Activated CD4-positive, alpha-beta T cell treated with anti-CD3 and anti-CD28 coated beads, Interleukin-2, amount 50 U/mL, for 1 hour (primary cell): ENCODE measurements at regions not wholly inside any gene's neighbourhood (a gene's known extent, or its start where the extent isn't known, plus 50 kb on each side); places are given as distances from the start of the nearest gene placed in this dataset.
"Not testable (repeated sequence)": the region's sequence is repeated elsewhere in the genome, so short reads cannot be mapped to it uniquely, and the experiment has no call there.

Source experiments
- DNase-seq: peaks from one replicate; pipeline ENCODE4 v3.0.0-alpha.2; 2020

DNA sequence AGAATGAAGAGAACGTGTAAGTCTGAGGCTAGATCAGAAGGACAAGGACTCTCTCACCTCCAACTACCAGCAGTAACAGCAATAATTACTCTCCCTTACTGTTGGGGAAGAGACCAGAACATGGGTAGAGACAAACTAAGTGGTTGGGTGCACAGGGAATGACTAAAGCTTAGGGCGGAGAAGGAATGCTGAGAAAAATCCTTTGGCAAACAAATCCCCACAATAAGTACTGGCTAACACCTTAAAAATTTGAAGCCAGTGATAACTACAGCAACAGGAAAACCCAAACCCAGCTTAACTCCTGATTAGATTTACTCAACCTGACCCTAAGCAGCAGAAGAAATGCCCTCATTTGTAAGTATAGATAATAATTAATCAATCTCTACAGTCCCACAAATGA lies 759.0 kb downstream of the AACS start:
- DNase-seq = no peak

DNA sequence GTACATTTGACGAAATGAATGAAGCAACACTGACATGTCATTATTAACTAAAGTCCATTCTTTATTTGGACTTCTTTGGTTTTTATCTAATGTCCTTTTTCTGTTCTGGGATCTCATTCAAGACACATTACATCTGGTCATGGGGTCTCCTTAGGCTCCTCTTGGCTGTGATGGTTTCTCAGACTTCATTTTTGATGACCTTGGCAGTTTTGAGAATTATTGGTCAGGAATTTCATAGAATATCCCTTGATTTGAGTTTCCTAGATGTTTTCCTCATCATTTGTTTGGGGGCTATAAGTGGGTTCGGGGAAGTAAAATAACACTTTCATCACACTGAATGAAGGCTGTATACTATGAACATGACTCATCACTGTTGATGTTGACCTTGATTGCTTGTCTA lies 770.6 kb downstream of the AACS start:
- DNase-seq = no peak

DNA sequence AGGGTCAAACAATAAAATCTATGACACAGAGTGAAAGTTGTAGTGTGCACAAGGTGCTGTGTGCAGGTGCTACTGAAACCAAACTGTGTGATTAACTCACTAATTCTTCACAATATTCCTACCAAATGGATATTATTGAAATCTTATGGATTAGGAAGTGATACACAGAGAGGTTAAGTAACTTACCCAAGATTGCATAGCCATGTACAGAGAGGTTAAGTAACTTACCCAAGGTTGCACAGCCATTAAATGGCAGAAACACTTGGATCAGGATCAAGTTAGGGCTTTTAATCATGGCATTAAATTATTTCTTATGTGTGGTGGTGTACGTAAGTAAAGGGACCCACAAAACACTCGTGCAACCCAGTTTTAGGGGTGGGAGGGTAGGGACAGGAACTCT lies 771.4 kb downstream of the AACS start:
- DNase-seq = no peak

DNA sequence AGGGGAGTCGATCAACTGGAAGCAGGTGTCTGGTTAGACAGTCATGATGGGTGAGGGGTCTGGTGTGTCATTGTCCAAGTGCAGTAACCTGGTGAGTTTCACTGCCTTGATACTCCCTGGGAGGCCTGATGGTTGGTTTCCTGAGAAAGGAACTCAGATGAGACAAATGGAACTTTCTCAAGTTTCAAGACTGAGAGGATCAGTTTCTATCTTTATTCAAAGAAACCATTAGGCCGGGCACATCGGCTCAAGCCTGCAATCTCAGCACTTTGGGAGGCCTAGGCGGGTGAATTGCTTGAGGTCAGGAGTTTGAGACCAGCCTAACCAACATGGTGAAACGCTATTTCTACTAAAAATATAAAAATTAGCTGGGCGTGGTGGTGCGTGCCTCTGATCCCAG lies 776.1 kb downstream of the AACS start:
- DNase-seq = no peak

DNA sequence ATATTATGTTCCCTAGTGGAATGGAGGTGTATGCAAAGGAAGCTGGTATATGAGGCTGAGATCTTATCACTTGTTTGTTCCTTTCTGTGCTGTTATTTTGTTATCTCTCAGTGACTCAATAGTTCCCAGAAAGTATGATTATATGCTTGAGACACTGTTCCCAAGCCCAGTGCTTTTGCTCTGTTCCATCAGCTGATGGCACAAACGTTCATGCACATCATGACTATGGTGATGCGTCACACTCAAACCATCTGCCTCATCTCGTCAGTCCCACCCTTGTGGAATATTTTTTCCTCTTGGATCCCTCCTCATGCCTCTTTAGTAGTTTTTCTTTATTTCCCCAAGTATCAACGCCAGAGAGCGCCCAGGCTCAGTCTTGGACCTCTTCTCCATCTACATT lies 786.9 kb downstream of the AACS start:
- DNase-seq = no peak

DNA sequence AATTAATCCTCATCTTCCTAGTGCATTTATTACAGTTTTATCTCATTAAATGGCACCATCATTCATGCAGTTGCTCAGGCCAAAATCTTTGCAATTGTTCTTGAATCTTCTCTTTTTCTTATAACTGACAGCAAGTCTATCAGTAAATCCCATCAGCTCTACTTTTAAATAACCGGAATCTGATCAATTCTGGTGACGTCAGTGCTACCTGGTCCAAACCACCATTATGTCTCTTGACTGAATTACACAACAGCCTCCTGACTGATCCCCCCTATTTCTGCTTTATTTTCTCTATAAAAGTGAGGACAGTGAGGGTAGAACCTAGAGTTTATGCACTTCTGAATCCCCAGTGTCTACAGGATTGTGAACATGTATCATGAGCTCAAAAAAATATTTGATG lies 787.4 kb downstream of the AACS start:
- DNase-seq = no peak

DNA sequence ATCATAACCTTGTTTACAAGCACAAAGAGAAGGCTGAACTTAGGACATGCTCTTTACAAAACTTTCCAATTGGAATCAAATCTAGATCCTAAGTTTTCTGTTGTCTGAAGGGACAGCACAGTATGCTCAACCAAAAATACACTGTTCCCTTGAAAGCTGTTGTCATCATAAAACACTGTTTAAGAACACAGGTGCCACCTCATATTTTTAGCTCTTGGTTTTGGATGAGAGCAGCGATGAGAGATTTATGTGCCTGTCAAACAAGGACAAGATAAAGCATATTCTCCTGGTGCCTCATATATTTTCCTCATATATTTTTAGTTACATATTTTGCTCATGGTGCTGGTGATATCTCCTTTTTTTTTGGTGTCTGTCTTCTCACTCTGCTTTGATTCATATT lies 788.4 kb downstream of the AACS start:
- DNase-seq = no peak

DNA sequence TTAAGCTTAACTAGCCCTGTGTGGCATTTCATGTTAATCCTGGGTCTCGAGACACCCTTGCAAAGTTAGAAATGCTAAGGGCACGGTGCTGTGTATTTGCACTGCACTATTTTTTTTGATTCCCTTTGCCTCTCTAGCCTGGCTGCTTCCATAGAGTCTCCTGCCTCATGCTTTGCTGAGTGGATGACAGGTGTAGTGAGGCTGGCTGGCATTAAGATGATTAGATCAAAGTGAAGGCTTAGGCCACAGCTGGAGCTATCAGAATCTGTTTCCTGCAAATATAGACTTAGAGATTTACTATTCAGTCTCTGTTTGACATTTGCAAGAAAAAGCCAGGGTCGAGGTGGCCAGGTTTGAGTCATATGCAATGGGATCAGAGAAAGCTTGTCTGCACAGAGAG lies 791.1 kb downstream of the AACS start:
- DNase-seq = no peak

DNA sequence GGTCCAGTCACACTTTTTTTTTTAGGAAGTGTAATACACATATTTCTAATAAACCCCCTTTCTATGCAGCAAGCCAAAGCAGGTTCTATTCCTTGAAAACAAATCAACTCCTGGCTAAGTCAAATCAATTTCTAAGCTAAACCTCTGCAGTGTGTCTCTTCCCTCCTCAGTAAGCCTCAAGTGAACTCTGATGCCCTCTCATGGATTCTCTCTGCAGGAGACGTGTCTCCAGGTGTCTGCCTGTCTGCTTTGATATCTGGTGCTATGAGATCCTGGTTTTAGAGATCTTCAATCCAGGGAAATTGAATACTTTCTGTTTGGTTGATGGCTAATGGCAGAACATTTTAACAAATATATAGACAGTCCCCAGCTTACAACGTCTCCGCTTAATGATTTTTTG lies 791.7 kb downstream of the AACS start:
- no peak for DNase-seq

DNA sequence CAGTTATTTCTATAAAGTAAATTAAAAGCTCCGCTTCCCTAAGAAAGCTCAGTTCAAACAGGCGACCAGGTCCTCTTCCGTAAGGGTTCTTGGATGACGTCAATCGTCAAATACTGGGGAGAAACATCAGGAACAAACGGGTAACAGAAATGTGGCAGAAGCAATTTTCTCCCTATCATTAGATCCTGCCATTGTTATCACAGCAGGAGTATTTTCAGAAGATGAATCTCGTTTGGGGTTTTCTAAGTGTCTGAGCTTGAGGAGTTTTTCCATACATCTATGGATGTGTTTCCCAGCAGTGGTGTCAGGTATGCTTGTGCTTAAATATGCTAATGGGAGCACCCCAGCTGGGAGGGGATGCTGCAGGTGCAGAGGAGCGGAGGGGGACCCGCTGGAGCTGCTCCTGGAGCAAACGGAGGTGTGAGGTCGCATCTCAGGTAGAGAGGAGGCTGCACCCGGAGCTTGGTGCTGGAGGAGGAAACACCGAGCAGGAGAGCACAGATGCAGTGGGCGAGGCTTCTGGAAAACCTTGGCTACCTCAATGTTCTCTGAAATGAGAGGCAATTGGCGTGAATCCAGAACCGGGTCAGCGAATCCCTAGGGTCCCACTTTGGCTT lies 795.5 kb downstream of the AACS start:
- no peak for DNase-seq

DNA sequence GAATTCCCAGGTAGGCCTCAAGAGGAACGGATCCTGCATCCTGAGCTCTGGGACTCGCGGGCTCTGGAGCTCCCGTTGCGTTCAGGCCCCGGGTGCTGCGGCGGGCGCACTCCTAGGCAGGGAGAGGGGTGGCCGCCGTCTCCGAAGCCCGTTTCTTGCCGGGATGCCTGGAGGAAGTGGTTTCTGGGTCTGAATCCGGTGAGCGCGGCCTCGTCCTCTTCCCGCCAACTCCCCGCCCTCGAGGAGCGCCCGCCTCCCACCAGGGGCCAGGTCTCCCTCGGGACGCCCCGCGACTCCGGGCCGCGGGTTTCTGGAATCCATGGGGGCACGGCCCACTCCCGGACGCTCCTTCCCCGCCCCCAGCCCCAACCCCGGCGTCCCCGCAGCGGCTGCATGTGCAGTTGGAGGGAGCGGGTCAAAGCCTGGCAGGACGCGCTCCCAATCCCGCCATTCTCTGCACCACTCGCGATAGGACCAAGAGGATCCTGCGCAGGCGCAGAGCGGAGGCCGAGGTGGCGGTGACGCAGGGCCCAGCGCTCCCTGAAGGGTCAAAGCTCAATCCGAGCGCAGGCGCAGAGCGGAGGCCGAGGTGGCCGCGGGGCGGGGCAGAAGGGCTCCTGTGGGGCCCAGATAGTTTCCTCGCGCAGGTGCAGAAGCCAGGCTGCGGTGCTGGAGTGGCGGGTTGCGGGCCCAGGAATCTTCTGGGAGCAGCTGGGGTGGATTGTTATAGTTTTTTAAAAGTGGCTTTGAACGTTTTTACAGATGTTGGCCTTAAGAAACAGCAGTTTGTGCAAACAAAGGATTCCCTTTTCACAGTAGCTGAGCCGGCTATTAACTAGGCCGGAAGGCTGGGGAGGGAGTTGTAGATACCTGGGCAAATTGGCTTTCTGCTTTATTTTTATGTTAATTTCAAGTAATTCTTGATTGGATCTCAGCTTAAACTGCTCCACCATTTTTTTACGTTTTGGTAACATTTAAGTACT lies 796.4 kb downstream of the AACS start:
- no peak for DNase-seq

DNA sequence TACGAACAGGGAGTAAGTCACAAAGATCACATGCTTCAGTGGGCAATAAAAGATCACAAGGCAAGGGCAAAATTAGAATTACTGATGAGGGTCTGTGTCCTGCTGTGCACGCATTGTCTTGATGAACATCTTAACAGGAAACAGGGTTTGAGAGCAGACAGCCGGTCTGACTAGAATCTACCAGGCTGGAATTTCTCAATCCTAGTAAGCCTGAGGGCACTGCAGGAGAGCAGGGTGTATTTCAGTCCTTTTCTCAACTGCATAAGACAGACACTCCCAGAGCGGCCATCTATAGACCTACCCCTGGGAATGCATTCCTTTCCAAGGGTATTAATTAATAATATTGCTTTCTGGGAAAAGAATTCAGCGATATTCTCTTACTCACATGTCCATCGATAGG lies 800.0 kb downstream of the AACS start:
- not testable (repeated sequence) for DNase-seq

DNA sequence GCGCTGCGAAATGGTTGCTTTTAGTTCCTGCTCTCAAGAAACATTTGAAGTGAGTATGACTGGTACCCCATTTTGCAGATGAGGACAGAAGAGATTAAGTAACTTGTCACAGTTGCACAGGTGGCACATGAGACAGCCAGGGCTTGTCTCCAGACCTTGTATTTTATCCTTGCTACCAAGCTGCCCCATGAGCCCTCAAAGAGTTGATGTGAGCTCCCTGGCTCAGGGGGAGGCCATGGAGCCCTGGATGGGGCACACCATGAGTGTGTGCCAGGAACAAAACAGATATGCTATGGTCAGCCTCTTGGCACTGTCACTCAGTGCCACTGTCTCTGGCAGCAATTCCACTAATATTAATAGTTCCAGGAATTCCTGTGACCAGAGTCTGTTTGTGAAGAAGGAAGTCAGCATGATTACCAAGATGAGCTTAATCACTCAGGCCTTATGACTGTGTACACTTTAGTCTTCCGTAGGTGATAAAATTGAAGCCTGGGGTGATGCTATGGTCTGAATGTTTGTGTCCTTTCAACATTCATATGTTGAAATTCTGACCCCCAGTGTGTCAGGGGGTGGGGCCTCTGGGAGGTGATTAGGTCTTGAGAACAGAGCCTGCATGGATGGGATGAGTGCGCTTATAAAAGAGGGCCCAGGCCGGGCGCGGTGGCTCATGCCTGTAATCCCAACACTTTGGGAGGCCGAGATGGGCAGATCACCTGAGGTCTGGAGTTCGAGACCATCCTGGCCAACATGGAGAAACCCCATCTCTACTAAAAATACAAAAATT lies 806.8 kb downstream of the AACS start:
- no peak for DNase-seq

DNA sequence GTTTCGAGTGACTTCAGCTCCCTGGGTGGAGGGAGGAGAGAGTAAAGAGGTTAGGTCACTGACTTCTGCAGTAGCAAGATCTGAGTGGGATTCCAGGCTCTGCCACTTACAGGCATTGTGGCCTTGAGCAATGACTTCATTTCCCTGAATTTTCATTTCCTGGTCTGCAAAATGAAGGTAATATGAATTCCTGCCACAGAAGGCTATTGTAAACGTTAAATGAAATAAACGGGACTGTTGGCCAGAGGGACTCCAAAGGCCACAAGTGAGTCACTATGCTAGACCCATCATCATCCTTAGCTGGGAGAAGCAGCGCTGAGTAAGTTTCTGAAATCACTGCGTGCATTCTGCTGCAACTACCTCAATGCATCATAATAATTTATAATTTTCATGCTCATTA lies 807.8 kb downstream of the AACS start:
- DNase-seq = no peak

DNA sequence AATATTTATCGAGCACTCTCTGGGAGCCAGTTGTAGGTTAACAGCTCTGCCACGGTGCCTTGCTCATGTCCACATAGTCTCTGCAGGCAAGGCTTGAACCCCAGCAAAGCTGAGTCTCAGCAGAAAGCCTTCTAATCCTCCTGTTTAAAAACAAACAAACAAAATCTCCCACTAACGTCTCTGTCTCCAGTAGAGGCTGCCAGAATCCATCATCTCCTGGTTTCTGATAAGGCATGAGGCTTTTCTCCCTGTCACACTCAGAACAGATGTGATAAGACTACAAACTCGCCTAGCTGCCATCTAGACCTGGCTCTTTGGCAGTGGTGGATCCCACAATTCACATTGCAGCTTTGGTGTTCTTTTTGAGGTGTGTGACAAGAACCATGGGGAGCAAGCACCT lies 813.2 kb downstream of the AACS start:
- no peak for DNase-seq

DNA sequence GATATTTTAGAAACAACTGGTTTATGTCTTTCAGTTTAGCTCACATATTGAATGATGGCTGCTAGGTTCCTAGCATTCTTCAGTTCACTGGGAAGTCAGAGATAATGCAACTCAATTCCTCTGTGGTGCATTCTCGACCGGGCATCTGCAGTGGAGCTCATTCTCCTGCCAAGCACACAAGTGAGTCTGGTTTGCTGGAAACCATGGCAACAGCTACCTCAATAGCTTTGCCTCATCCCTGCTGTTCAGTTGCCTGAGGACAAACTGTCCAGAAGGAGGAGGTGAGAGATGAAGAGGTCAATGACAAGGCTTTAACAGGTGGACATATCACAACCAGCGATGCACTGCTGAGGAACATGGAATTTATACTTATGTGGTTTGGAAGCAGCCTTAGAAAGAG lies 816.9 kb downstream of the AACS start:
- no peak for DNase-seq

DNA sequence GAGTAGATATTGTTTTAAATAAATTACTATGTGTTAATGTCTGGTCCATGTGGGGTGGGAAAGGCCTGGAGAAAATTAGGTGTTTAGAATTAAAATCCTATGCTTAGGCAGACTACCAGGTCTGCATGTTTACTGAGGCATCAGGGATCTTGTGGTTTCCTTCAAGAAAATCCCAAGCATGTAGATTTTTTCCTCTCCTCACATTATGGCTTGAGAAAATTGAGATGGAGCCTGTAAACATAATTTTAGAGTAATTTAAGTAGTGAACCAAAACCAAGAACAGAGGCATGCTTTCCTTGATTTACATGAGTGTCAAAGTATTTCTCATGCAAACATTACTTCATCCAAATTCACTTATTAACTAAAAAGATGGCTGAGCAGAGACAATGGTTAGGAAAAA lies 823.7 kb downstream of the AACS start:
- no peak for DNase-seq

DNA sequence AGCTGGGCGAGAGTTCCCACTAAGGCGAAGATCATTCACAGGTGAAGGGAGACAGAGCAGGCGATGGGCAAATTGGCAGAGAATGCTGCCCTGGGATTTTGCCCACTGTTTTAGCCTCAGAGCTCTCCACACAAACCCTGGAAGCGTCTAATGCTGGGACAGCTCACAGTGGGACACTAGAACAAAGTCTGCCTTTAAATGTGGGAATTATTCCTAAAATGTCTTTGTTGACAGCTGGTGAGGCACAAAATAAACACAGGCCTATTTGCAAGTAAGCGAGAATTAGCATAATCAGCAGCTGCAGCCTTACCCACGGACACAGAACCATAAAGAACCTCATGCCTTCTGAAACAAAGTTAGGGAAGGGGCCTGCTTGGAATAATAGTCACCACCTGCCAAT lies 824.5 kb downstream of the AACS start:
- DNase-seq = no peak

DNA sequence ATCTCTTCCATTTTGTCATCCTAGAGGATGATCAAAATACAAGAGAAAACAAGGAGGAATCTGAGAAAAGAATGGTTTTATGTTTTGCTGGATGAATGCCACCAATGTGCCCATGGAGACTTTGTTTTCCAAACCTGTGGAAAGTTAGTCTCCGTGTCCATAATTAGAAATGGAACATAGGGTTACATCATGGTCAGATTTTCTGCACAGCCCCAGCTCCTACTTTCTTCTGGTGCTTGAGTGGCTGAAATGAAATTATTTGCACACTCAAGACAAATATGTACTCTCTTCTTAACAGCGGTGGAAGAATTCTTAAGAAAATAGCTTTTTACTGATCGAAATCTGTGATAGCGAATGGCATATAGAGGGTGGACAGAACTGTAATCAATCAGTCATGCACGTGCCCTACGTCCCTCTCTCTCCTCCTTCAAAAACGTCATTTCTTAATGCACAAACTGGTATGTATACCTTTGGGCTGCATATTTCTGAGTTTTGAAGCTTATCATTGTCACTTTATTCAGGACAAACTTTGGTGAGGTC lies 825.2 kb downstream of the AACS start:
- no peak for DNase-seq

DNA sequence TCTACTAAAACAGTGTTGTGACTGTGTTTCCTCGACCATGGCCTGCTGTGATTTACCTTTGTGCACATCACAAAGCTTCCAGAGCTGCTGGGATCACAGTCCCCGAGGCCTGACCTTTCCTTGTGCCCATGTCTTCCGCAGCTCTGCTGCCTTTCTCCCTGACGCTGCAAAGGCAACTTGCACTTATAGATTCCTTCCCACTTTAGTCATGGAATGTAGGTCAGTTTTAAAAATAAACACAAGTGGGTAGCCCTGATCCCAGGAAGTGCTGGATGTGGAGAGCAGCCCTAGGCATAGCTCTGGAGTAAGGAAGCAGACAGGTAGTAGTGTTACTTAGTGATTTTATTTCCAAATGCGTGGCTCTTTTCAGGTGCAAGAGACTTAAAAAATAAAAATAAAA lies 825.7 kb downstream of the AACS start:
- DNase-seq = no peak

DNA sequence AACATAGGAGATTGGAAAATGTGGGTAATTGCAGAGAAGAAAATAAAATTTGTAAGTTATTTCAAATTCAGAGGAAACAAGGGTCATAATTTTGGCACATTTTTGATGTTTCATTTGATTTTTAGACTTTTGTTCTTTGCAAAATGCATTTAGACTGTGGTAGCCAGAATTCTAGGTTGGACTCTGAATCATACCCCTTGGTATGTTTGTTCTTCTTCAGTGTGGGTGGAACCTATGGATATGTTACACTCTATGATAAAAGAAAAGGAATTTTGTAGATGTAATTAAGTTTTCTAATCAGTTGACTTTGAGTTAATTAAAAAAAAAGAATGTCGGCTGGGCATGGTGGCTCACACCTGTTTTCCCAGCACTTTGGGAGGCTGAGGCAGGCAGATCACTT lies 827.0 kb downstream of the AACS start:
- DNase-seq = no peak

DNA sequence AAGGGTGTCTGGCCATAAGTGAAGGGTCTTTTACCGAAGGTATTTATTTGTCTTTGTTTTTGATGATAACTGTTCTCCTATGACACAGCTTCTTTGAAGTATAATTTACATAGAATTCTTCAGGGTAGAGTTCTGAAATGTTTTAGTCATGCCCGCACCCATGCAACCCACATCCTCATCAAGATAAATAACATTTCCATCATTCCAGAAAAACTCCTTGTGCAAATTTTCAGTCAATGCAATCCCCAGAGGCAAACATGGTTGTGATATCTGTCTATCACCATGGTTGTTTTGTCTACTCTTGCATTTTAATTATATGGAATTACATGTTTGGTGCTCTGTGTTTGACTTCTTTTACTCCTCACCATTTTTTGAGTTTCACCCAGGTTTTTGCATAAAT lies 837.8 kb downstream of the AACS start:
- no peak for DNase-seq

DNA sequence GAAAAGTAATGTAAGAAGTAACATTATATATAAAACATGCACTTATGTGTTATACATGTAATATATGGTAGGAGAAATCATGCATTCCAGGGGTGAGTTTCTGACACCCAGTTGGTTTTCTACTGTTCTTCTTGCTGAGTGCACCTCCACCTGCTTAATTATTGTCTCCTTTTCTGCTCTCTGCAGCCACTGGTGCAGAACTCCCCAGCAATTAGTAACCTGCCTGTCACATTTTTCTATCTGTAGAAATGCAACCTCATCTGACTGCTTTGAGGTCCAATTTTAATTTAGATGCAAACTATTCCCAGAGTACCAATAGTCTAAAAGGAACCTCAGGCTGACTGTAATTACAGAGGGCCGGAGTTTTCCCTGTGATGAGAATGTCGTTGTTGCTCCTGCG lies 842.1 kb downstream of the AACS start:
- no peak for DNase-seq
